ENCODE measurements at regions not wholly inside any gene's neighbourhood (a gene's known extent, or its start where the extent isn't known, plus 50 kb on each side); places are given as distances from the start of the nearest gene placed in this dataset.

DNA sequence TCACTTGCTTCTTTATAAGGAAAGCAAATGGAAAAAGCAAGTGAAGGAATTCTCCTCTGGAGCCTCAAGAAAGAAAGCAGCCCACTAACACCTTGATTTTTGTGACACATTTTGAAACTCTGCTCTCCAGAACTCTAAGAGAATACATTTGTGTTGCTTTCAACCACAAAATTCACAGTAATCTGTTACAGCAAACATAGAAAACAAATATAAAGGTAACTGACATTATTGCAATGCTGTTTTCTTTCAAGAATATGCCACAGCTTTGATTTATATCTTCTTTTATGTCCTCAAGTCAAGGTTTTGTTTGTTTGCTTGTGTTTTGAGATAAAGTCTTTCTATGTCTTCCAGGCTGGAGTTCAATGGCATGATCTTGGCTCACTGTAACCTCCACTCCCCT lies 103.1 kb upstream of the FIGN start:
- TF ChIP-seq POLR2A (IDR thresholded peaks at IDR 0.05): no peak
- TF ChIP-seq, protein P1, sequence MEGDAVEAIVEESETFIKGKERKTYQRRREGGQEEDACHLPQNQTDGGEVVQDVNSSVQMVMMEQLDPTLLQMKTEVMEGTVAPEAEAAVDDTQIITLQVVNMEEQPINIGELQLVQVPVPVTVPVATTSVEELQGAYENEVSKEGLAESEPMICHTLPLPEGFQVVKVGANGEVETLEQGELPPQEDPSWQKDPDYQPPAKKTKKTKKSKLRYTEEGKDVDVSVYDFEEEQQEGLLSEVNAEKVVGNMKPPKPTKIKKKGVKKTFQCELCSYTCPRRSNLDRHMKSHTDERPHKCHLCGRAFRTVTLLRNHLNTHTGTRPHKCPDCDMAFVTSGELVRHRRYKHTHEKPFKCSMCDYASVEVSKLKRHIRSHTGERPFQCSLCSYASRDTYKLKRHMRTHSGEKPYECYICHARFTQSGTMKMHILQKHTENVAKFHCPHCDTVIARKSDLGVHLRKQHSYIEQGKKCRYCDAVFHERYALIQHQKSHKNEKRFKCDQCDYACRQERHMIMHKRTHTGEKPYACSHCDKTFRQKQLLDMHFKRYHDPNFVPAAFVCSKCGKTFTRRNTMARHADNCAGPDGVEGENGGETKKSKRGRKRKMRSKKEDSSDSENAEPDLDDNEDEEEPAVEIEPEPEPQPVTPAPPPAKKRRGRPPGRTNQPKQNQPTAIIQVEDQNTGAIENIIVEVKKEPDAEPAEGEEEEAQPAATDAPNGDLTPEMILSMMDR (IDR thresholded peaks at IDR 0.05): no peak

Measured in Peyer's patch (tissue), 4 donors.